OCI-LY1 (cell line): ENCODE measurements at regions not wholly inside any gene's neighbourhood (a gene's known extent, or its start where the extent isn't known, plus 50 kb on each side); places are given as distances from the start of the nearest gene placed in this dataset.

ENCODE experiments used
- H2AFZ ChIP-seq: fragments of 200-600 bp; sonication (generic), shearing (Covaris generic); 2 replicates; pipeline ENCODE4 v1.6.0; 2014; ENCODE audit warnings: antibody characterized with exemption, mild to moderate bottlenecking, low read length
- H3F3A ChIP-seq: fragments of 200-600 bp; sonication (generic), shearing (Covaris generic); 2 replicates; pipeline ENCODE4 v1.6.0; 2014; ENCODE audit warnings: mild to moderate bottlenecking, antibody characterized with exemption, low read length, moderate library complexity; ENCODE audit not compliant: insufficient read depth
- H3K27ac ChIP-seq: fragments of 200-600 bp; sonication (generic); 2 replicates; pipeline ENCODE4 v1.5.1; 2014; ENCODE audit warnings: low read length, mixed run types, mild to moderate bottlenecking, low read depth; ENCODE audit not compliant: poor library complexity, severe bottlenecking
- H3K27me3 ChIP-seq: fragments of 200-600 bp; sonication (generic); 2 replicates; pipeline ENCODE4 v1.6.0; 2014; ENCODE audit warnings: antibody characterized with exemption, mild to moderate bottlenecking, low read length, moderate library complexity; ENCODE audit not compliant: insufficient read depth
- H3K36me3 ChIP-seq: fragments of 200-600 bp; sonication (generic); 2 replicates; pipeline ENCODE4 v1.6.1; 2014; ENCODE audit warnings: mild to moderate bottlenecking, antibody characterized with exemption, low read length, moderate library complexity, mixed read lengths; ENCODE audit not compliant: insufficient read depth
- H3K4me1 ChIP-seq: fragments of 200-600 bp; sonication (generic); 2 replicates; pipeline ENCODE4 v1.5.1; 2014; ENCODE audit warnings: mild to moderate bottlenecking, low read length, moderate library complexity; ENCODE audit not compliant: insufficient read depth, severe bottlenecking
- H3K4me2 ChIP-seq: fragments of 200-600 bp; sonication (generic), shearing (Covaris generic); 2 replicates; pipeline ENCODE4 v1.6.1; 2014; ENCODE audit warnings: low read length
- H3K4me3 ChIP-seq: fragments of 200-600 bp; sonication (generic); 2 replicates; pipeline ENCODE4 v1.5.1; 2014; ENCODE audit warnings: low read length, low read depth, mild to moderate bottlenecking, mixed read lengths; ENCODE audit not compliant: poor library complexity, severe bottlenecking
- H3K79me2 ChIP-seq: fragments of 200-600 bp; shearing (Covaris generic); 2 replicates; pipeline ENCODE4 v1.6.1; 2016; ENCODE audit warnings: mixed run types, low read length, mixed read lengths; ENCODE audit not compliant: insufficient read depth
- H3K9ac ChIP-seq: fragments of 200-600 bp; sonication (generic), shearing (Covaris generic); 2 replicates; pipeline ENCODE4 v1.6.1; 2014; ENCODE audit warnings: mild to moderate bottlenecking, low read length, mixed read lengths
- H3K9me2 ChIP-seq: fragments of 200-600 bp; sonication (generic), shearing (Covaris generic); 2 replicates; pipeline ENCODE4 v1.6.1; 2014; ENCODE audit warnings: low read depth, mild to moderate bottlenecking, low read length, mixed read lengths
- H3K9me3 ChIP-seq: fragments of 200-600 bp; shearing (Covaris generic); 2 replicates; pipeline ENCODE4 v1.6.1; 2014; ENCODE audit warnings: low read length, mixed read lengths
- H4K20me1 ChIP-seq: fragments of 200-600 bp; sonication (generic), shearing (Covaris generic); 2 replicates; pipeline ENCODE4 v1.6.0; 2016; ENCODE audit warnings: mild to moderate bottlenecking, low read length; ENCODE audit not compliant: insufficient read depth
- EZH2 ChIP-seq: fragments of 200-600 bp; sonication (generic), shearing (Covaris generic); IDR thresholded peaks from 2 replicates; pipeline ENCODE4 v1.8.0; 2017; ENCODE audit warnings: borderline replicate concordance, mixed run types, mild to moderate bottlenecking, antibody characterized with exemption, low read length, moderate library complexity, mixed read lengths
- TF ChIP-seq, protein P1 (sequence below): fragments of 200-600 bp; sonication (generic), shearing (Covaris generic); IDR thresholded peaks from 2 replicates; pipeline ENCODE4 v1.5.1; 2017; ENCODE audit warnings: mild to moderate bottlenecking, antibody characterized with exemption, low read length, moderate library complexity, mixed read lengths

DNA sequence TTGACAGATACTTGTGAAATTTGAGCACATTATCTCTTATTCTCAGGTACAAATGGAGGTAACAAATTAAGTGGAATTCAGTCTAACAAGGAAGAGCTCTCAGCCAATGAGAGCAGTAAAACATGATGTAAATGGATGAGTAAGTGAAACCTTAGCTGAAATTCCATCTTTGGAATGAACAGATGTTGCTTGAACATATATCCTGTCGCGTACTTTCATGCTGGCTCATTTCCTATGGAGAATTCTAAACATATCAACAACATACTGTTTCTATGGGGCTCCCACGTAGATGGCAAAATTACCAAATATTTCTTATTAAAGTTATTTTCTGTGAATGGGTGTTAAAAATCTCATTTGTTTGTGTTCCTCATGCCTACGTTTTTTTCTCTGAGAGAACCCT lies 256.3 kb upstream of the LINC00305 start:
- Histone ChIP-seq H3K4me2 (no peak overlapping the region), H3K4me1 (no peaks in the 10 kb centered on the region), H3K36me3 (no peaks in the 10 kb centered on the region), H4K20me1 (no peaks in the 10 kb centered on the region), H3K27me3 (no peaks in the 10 kb centered on the region), H3K79me2 (no peaks in the 10 kb centered on the region), H3K9ac (no peak overlapping the region), H2AFZ (no peak overlapping the region), H3K9me3 (no peaks in the 10 kb centered on the region), H3K27ac (no peak overlapping the region), H3K9me2 (no peaks in the 10 kb centered on the region), H3F3A (no peaks in the 10 kb centered on the region), H3K4me3 (no peak overlapping the region)
- TF ChIP-seq EZH2: no peak
- TF ChIP-seq, protein P1, sequence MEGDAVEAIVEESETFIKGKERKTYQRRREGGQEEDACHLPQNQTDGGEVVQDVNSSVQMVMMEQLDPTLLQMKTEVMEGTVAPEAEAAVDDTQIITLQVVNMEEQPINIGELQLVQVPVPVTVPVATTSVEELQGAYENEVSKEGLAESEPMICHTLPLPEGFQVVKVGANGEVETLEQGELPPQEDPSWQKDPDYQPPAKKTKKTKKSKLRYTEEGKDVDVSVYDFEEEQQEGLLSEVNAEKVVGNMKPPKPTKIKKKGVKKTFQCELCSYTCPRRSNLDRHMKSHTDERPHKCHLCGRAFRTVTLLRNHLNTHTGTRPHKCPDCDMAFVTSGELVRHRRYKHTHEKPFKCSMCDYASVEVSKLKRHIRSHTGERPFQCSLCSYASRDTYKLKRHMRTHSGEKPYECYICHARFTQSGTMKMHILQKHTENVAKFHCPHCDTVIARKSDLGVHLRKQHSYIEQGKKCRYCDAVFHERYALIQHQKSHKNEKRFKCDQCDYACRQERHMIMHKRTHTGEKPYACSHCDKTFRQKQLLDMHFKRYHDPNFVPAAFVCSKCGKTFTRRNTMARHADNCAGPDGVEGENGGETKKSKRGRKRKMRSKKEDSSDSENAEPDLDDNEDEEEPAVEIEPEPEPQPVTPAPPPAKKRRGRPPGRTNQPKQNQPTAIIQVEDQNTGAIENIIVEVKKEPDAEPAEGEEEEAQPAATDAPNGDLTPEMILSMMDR: no peak

DNA sequence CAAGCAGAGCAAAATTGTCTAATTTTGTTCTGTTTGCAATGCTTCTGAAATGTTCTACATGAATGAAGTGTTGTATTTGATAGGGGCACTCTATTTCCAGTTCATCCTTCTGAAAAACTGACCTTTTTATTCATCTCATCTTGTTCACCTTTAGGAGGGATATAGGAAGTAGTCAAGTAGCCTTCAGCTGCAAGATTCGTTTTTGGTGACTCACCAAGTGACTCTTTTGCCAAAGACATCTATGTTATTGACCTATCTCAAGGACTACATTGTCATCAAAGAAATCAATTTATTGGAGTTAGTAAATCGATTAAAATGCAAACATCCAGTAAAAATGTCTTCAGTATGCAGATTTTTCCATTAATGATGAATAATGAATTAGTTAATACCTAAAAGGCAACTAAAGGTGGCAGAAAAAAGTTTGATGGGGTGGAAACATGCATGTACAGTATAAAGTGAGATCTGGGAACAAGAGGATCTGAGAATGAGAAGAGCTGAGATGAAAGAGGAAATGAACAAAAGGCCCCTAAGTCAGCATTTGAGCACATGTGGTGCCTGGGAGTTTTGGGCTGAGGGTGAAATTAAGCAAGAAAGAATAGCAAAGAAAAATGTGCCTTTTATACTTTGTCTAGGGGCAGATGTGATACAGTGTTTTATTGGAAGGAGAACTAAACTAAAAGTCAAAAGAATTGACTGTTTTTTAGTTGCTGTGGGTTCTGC lies 255.1 kb upstream of the LINC00305 start:
- H3F3A ChIP-seq: no peaks in the 10 kb centered on the region
- H3K9ac ChIP-seq: no peak overlapping the region
- H3K79me2 ChIP-seq: no peaks in the 10 kb centered on the region
- H2AFZ ChIP-seq: no peak overlapping the region
- no peaks in the 10 kb centered on the region for H3K9me2 ChIP-seq
- no peaks in the 10 kb centered on the region for H3K9me3 ChIP-seq
- no peak overlapping the region for H3K4me2 ChIP-seq
- H3K27ac ChIP-seq: no peak overlapping the region
- H3K36me3 ChIP-seq: no peaks in the 10 kb centered on the region
- no peaks in the 10 kb centered on the region for H3K4me1 ChIP-seq
- no peak overlapping the region for H3K4me3 ChIP-seq
- H4K20me1 ChIP-seq: no peaks in the 10 kb centered on the region
- no peak for TF ChIP-seq EZH2
- TF ChIP-seq, protein P1: no peak
- H3K27me3 ChIP-seq: no peaks in the 10 kb centered on the region

DNA sequence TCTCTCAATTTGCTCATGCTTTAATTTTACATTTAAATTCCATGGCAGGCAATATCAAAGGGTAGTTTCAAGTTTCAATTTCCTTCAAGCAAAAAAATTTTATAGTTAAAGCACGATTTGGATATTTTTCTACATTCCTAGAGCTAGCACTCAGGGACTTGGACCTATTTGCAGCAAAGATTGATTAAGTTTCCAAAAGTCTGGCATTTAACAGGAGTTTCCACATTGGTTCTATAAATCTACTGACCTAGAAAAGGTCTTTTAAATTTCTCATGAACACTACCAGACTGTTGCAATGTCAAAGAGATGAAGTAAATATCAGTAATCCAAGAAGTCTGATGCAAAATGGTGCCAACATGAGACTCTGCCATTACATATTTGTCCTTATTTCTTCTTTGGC lies 253.7 kb upstream of the LINC00305 start:
- no peaks in the 10 kb centered on the region for H3K79me2 ChIP-seq
- no peak overlapping the region for H3K27ac ChIP-seq
- TF ChIP-seq, protein P1: no peak
- no peak for TF ChIP-seq EZH2
- no peaks in the 10 kb centered on the region for H3K9me3 ChIP-seq
- no peaks in the 10 kb centered on the region for H3K9me2 ChIP-seq
- no peaks in the 10 kb centered on the region for H3F3A ChIP-seq
- no peak overlapping the region for H3K9ac ChIP-seq
- H3K36me3 ChIP-seq: no peaks in the 10 kb centered on the region
- no peaks in the 10 kb centered on the region for H3K27me3 ChIP-seq
- H2AFZ ChIP-seq: no peak overlapping the region
- no peak overlapping the region for H3K4me3 ChIP-seq
- H4K20me1 ChIP-seq: no peaks in the 10 kb centered on the region
- H3K4me2 ChIP-seq: no peak overlapping the region
- no peaks in the 10 kb centered on the region for H3K4me1 ChIP-seq
